GM21515 (cell line): ENCODE measurements at regions not wholly inside any gene's neighbourhood (a gene's known extent, or its start where the extent isn't known, plus 50 kb on each side); places are given as distances from the start of the nearest gene placed in this dataset.
"Not testable (repeated sequence)": the region's sequence is repeated elsewhere in the genome, so short reads cannot be mapped to it uniquely, and the experiment has no call there.

Experiments used
- ATAC-seq: cut with Tn5 transposase; IDR thresholded peaks from one replicate; pipeline ENCODE4 v1.9.1; 2021; ENCODE audit not compliant: unreplicated experiment

- ATAC-seq, result no peak
Observed at GRCh38 chr2:65625982-65626381, 193.6 kb upstream of the SPRED2 start.

GRCh38 chr2:65622951-65623535, 190.6 kb upstream of the SPRED2 start:
- no peak for ATAC-seq

- no peak for ATAC-seq
Observed at GRCh38 chr2:65622499-65622898, 190.1 kb upstream of the SPRED2 start.

- ATAC-seq, result no peak
Observed at GRCh38 chr2:65620524-65620923, 188.1 kb upstream of the SPRED2 start.

GRCh38 chr2:65620026-65620425, 187.6 kb upstream of the SPRED2 start:
- no peak for ATAC-seq

- no peak for ATAC-seq
Observed at GRCh38 chr2:65615602-65616001, 183.2 kb upstream of the SPRED2 start.

- ATAC-seq, result no peak
Observed at GRCh38 chr2:65613968-65614555, 181.7 kb upstream of the SPRED2 start.

GRCh38 chr2:65611488-65611887, 179.1 kb upstream of the SPRED2 start:
- no peak for ATAC-seq

- ATAC-seq, result no peak
Observed at GRCh38 chr2:65608916-65609315, 176.5 kb upstream of the SPRED2 start.

- ATAC-seq, result no peak
Observed at GRCh38 chr2:65608466-65608865, 176.1 kb upstream of the SPRED2 start.

GRCh38 chr2:65607662-65608305, 175.4 kb upstream of the SPRED2 start:
- no peak for ATAC-seq

- ATAC-seq, result peak; percentile 57
Observed at GRCh38 chr2:65605743-65606058, 173.3 kb upstream of the SPRED2 start.

- no peak for ATAC-seq
Observed at GRCh38 chr2:65605058-65605742, 172.8 kb upstream of the SPRED2 start.

GRCh38 chr2:65604246-65604645, 171.8 kb upstream of the SPRED2 start:
- no peak for ATAC-seq

GRCh38 chr2:65602603-65603235, 170.3 kb upstream of the SPRED2 start:
- ATAC-seq, result no peak

GRCh38 chr2:65600871-65601270, 168.5 kb upstream of the SPRED2 start:
- ATAC-seq, result not testable (repeated sequence)

GRCh38 chr2:65600351-65600750, 168.0 kb upstream of the SPRED2 start:
- ATAC-seq, result not testable (repeated sequence)

GRCh38 chr2:65599693-65600092, 167.3 kb upstream of the SPRED2 start:
- ATAC-seq, result no peak

- ATAC-seq, result no peak
Observed at GRCh38 chr2:65598996-65599395, 166.6 kb upstream of the SPRED2 start.

- ATAC-seq, result no peak
Observed at GRCh38 chr2:65598264-65598663, 165.9 kb upstream of the SPRED2 start.

GRCh38 chr2:65595630-65596029, 163.2 kb upstream of the SPRED2 start:
- no peak for ATAC-seq

GRCh38 chr2:65594150-65594549, 161.8 kb upstream of the SPRED2 start:
- ATAC-seq, result no peak
